Fibroblast of lung (primary cell): ENCODE measurements at regions not wholly inside any gene's neighbourhood (a gene's known extent, or its start where the extent isn't known, plus 50 kb on each side); places are given as distances from the start of the nearest gene placed in this dataset.

ENCODE experiments used
- CTCF ChIP-seq, 2 donors: IDR thresholded peaks in 1 of 2; conservative IDR thresholded peaks in 1 of 2; 1 replicate in 1 of 2; 2 replicates in 1 of 2; pipeline ENCODE4 v1.5.1; 2011 to 2012; ENCODE audit warnings: low read length in 2 of 2, control low read depth in 1 of 2, inconsistent platforms in 1 of 2, low read depth in 1 of 2, mild to moderate bottlenecking in 1 of 2
- EZH2 ChIP-seq: IDR thresholded peaks from 2 replicates; pipeline ENCODE4 v1.5.1; 2012; ENCODE audit warnings: low read length, control low read depth, mild to moderate bottlenecking; ENCODE audit errors: missing control alignments

- TF ChIP-seq CTCF (conservative IDR thresholded peaks at IDR 0.05 in 1 of 2, IDR thresholded peaks at IDR 0.05 in 1 of 2; ENCODE audit: low read depth in 1 of 2, low read length in 2 of 2): no peak
- no peak for TF ChIP-seq EZH2
Observed at GRCh38 chr4:141534985-141535384, 101.4 kb upstream of the IL15 start.
